ENCODE measurements at regions not wholly inside any gene's neighbourhood (a gene's known extent, or its start where the extent isn't known, plus 50 kb on each side); places are given as distances from the start of the nearest gene placed in this dataset.

GRCh38 chr13:72637561-72637960 lies 89.9 kb downstream of the MZT1 start:
- TF ChIP-seq POLR2AphosphoS5 (IDR thresholded peaks at IDR 0.05) (no peak), EP300 (IDR thresholded peaks at IDR 0.05) (no peak), CTCF (IDR thresholded peaks at IDR 0.05) (no peak)

All from sigmoid colon (tissue), 4 donors.